Fibroblast of lung (primary cell): ENCODE measurements at regions not wholly inside any gene's neighbourhood (a gene's known extent, or its start where the extent isn't known, plus 50 kb on each side); places are given as distances from the start of the nearest gene placed in this dataset.

ENCODE experiments used
- DNase-seq, 2 donors: peaks; one replicate each; pipeline versions ENCODE4 v3.0.0 to v3.0.0-alpha.2; 2010; ENCODE audit warnings: low read depth in 2 of 2
- H2AFZ ChIP-seq: 2 replicates; pipeline ENCODE4 v1.5.1; 2012; ENCODE audit warnings: low read length, control low read depth, inconsistent platforms
- H3K27ac ChIP-seq: 2 replicates; pipeline ENCODE4 v1.5.1; 2011; ENCODE audit warnings: low read length, control low read depth; ENCODE audit not compliant: insufficient read depth
- H3K27me3 ChIP-seq: 2 replicates; pipeline ENCODE4 v1.5.1; 2011; ENCODE audit warnings: mild to moderate bottlenecking, low read length; ENCODE audit not compliant: control insufficient read depth, insufficient read depth
- H3K36me3 ChIP-seq: 2 replicates; pipeline ENCODE4 v1.5.1; 2011; ENCODE audit warnings: low read length; ENCODE audit not compliant: control insufficient read depth, insufficient read depth
- H3K4me1 ChIP-seq: 2 replicates; pipeline ENCODE4 v1.5.1; 2011; ENCODE audit warnings: low read length; ENCODE audit not compliant: control insufficient read depth, insufficient read depth; ENCODE audit errors: extremely low read depth
- H3K4me2 ChIP-seq: 2 replicates; pipeline ENCODE4 v1.5.1; 2011; ENCODE audit warnings: low read length, control low read depth; ENCODE audit not compliant: insufficient read depth; ENCODE audit errors: extremely low read depth
- H3K4me3 ChIP-seq, 4 experiments: fragments of 200-600 bp in 1 of 4; sonication (generic) in 1 of 4; replicated peaks in 1 of 4; 2 replicates each; pipeline ENCODE4 v1.5.1; 2011 to 2016; ENCODE audit warnings: low read length in 4 of 4, low read depth in 3 of 4, mild to moderate bottlenecking in 3 of 4, control low read depth in 2 of 4, inconsistent platforms in 1 of 4, mixed read lengths in 1 of 4; ENCODE audit not compliant: insufficient read depth in 1 of 4; ENCODE audit errors: control extremely low read depth in 1 of 4
- H3K79me2 ChIP-seq: 2 replicates; pipeline ENCODE4 v1.5.1; 2012; ENCODE audit warnings: mild to moderate bottlenecking, low read length, inconsistent platforms; ENCODE audit not compliant: control insufficient read depth, insufficient read depth
- H3K9ac ChIP-seq: 2 replicates; pipeline ENCODE4 v1.5.1; 2011; ENCODE audit warnings: mild to moderate bottlenecking, low read length, control low read depth; ENCODE audit not compliant: insufficient read depth
- H3K9me3 ChIP-seq: 2 replicates; pipeline ENCODE4 v1.5.1; 2012; ENCODE audit warnings: low read depth, low read length; ENCODE audit not compliant: control insufficient read depth, insufficient read depth
- H4K20me1 ChIP-seq: 2 replicates; pipeline ENCODE4 v1.5.1; 2011; ENCODE audit warnings: low read length; ENCODE audit not compliant: control insufficient read depth, insufficient read depth; ENCODE audit errors: extremely low read depth
- EZH2 ChIP-seq: IDR thresholded peaks from 2 replicates; pipeline ENCODE4 v1.5.1; 2012; ENCODE audit warnings: low read length, control low read depth, mild to moderate bottlenecking; ENCODE audit errors: missing control alignments
- TF ChIP-seq, protein P1 (sequence below), 2 donors: IDR thresholded peaks in 1 of 2; conservative IDR thresholded peaks in 1 of 2; 1 replicate in 1 of 2; 2 replicates in 1 of 2; pipeline ENCODE4 v1.5.1; 2011 to 2012; ENCODE audit warnings: low read length in 2 of 2, control low read depth in 1 of 2, inconsistent platforms in 1 of 2, low read depth in 1 of 2, mild to moderate bottlenecking in 1 of 2

DNA sequence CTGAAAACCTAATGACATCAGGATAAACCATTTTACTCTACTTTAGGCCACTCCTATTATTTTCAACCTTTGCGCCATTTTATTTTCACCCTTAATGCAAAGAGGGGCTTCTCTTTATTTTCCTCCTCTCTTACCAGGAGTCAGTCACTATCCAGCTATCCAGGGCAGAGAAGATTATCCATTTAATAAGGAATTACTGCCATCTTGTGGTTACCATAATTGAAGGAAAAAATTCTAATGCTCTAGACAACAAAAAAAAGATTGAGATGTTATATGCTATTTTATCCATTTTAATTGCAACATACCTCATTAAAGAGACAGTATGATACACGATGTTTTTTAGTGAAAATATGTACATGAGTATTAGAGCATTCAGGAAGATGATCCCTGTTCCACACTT, 514.5 kb upstream of the FAM241A start:
- Histone ChIP-seq H3K36me3 (no peaks in the 10 kb centered on the region), H3K79me2 (no peaks in the 10 kb centered on the region), H4K20me1 (no peaks in the 10 kb centered on the region), H3K9ac (no peak overlapping the region), H3K4me1 (no peaks in the 10 kb centered on the region), H2AFZ (no peak overlapping the region), H3K9me3 (no peaks in the 10 kb centered on the region), H3K4me2 (no peak overlapping the region), H3K27ac (no peak overlapping the region), H3K27me3 (no peaks in the 10 kb centered on the region), H3K4me3 (no peak overlapping the region)
- peak; percentile 30 to 47 for DNase-seq
- TF ChIP-seq, protein P1, sequence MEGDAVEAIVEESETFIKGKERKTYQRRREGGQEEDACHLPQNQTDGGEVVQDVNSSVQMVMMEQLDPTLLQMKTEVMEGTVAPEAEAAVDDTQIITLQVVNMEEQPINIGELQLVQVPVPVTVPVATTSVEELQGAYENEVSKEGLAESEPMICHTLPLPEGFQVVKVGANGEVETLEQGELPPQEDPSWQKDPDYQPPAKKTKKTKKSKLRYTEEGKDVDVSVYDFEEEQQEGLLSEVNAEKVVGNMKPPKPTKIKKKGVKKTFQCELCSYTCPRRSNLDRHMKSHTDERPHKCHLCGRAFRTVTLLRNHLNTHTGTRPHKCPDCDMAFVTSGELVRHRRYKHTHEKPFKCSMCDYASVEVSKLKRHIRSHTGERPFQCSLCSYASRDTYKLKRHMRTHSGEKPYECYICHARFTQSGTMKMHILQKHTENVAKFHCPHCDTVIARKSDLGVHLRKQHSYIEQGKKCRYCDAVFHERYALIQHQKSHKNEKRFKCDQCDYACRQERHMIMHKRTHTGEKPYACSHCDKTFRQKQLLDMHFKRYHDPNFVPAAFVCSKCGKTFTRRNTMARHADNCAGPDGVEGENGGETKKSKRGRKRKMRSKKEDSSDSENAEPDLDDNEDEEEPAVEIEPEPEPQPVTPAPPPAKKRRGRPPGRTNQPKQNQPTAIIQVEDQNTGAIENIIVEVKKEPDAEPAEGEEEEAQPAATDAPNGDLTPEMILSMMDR (conservative IDR thresholded peaks at IDR 0.05 in 1 of 2, IDR thresholded peaks at IDR 0.05 in 1 of 2; ENCODE audit: low read depth in 1 of 2, low read length in 2 of 2) = peak in 1 of 2 donors; percentile 28
- TF ChIP-seq EZH2 = no peak

DNA sequence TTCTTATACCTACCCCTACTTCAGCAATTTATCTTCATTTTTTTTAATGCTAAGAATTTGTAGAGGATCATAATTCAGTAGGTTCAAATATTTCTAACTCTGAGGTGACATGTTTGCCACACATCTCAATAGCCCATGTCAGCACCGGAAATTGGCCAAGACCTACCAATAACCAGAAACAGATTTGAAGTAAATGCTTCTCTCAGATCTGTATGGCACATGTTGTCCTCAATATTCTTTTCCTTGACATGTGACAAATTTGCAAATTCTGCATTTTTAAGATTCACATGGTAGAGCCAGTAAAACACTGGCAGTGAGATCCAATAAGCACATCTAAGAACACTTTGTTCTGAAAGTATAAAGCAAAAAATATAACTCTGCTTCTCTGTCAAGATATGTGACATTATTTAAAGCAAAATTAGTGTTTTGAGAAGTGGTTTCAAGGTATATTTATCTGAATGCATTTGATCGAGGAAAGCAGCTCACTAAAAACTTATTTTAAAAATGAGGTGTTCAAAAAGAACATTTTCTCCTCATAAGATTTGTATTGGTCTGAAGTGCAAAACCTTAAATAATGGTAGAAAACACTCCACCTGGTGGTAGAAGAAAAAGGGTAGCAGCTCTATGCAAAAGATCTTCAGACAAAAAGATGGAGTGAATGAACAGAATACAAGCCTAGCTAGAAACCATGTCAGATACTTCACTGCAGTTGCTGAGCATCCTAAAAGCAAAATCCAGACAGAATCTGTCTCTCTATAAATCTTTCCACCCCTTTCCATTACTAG, 513.8 kb upstream of the FAM241A start:
- no peaks in the 10 kb centered on the region for H3K9me3 ChIP-seq
- H3K79me2 ChIP-seq = no peaks in the 10 kb centered on the region
- no peak overlapping the region for H3K4me3 ChIP-seq
- no peaks in the 10 kb centered on the region for H3K4me1 ChIP-seq
- H3K27ac ChIP-seq = no peak overlapping the region
- H4K20me1 ChIP-seq = no peaks in the 10 kb centered on the region
- no peak overlapping the region for H3K4me2 ChIP-seq
- peak; percentile 21 to 23 for DNase-seq
- no peak overlapping the region for H2AFZ ChIP-seq
- no peaks in the 10 kb centered on the region for H3K27me3 ChIP-seq
- no peak for TF ChIP-seq EZH2
- TF ChIP-seq, protein P1 (conservative IDR thresholded peaks at IDR 0.05 in 1 of 2, IDR thresholded peaks at IDR 0.05 in 1 of 2; ENCODE audit: low read depth in 1 of 2, low read length in 2 of 2) = peak; percentile 23 to 51
- no peak overlapping the region for H3K9ac ChIP-seq
- no peaks in the 10 kb centered on the region for H3K36me3 ChIP-seq

- H3K4me2 ChIP-seq = no peak overlapping the region
- H3K9ac ChIP-seq = no peak overlapping the region
- TF ChIP-seq, protein P1 (conservative IDR thresholded peaks at IDR 0.05 in 1 of 2, IDR thresholded peaks at IDR 0.05 in 1 of 2; ENCODE audit: low read depth in 1 of 2, low read length in 2 of 2) = no peak
- TF ChIP-seq EZH2 = no peak
- no peaks in the 10 kb centered on the region for H4K20me1 ChIP-seq
- no peak overlapping the region for H3K27ac ChIP-seq
- no peaks in the 10 kb centered on the region for H3K9me3 ChIP-seq
- H3K27me3 ChIP-seq = no peaks in the 10 kb centered on the region
- no peak overlapping the region for H2AFZ ChIP-seq
- H3K4me3 ChIP-seq = no peak overlapping the region
- no peaks in the 10 kb centered on the region for H3K4me1 ChIP-seq
- DNase-seq = peak; percentile 17 to 47
- no peaks in the 10 kb centered on the region for H3K36me3 ChIP-seq
- H3K79me2 ChIP-seq = no peaks in the 10 kb centered on the region
Measured at GRCh38 chr4:111632641-111633151, 512.6 kb upstream of the FAM241A start.
